ENCODE measurements at regions not wholly inside any gene's neighbourhood (a gene's known extent, or its start where the extent isn't known, plus 50 kb on each side); places are given as distances from the start of the nearest gene placed in this dataset.

- no peak for DNase-seq (ENCODE audit: low spot score)
- in situ Hi-C loops (cut with HindIII; ENCODE audit: low sequenced_read_pairs), result no loop called here
Measured at GRCh38 chr7:144957998-144958397, 122.1 kb upstream of the TPK1 start.

DNA sequence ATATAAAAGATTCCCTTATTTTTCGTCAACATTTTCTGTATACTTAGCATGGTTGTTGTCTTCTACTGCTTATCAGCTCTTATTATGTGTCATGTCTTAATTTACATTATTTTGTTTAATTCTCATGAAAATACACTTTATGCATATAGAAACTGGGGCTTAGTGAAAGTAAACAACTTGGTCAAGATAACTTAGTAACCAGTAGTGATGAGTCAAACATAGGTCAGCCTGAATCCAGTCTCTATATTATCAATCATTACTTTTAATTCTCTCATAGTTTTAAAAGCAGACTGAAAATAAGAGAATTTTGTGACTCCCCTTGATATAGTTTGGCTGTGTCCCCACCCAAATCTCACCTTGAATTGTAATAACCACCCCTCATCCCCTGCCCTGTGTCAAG, 119.6 kb upstream of the TPK1 start:
- in situ Hi-C loops (cut with HindIII; ENCODE audit: low sequenced_read_pairs), result no loop called here
- no peak for DNase-seq (ENCODE audit: low spot score)

DNA sequence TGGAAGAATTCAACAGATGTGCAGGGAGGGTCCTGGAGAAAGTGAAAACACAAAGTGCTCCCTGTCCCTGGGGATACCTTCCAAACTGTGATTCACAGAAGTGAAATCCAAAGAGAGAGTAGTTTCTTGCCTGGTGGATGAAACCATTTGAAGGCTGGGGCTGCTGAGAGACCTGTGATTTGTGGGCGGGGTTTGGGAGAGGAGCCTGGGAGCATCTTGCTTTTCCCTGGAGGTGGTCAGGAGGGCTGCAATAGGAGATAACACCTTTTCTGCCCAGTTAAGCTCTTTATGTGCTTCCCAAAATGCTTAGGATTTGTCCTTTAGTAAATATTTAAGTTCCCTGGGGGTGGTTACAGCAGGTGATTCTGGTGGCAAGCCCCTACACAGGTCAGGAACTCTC, 105.3 kb upstream of the TPK1 start:
- in situ Hi-C loops (cut with HindIII; ENCODE audit: low sequenced_read_pairs), result no loop called here
- DNase-seq (ENCODE audit: low spot score), result no peak

DNA sequence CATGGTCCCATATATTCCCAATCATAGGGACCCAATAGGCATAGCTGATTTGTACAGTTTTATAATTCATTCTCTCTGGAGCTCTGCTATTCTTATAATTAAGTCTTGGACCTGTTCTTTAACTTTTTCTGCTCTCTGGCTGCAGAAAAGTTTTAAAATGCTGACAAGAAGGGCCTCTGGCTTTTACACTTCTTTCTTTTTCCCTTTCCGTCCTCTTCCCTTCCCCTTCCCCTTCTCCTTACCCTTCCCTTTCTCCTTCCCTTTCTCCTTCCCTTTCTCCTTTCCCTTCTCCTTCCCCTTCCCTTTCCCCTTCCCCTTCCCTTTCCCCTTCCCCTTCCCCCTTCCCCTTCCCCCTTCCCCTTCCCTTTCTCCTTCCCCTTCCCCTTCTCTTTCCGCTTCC, 101.3 kb upstream of the TPK1 start:
- in situ Hi-C loops (cut with HindIII; ENCODE audit: low sequenced_read_pairs), result no loop called here
- DNase-seq (ENCODE audit: low spot score), result no peak

DNA sequence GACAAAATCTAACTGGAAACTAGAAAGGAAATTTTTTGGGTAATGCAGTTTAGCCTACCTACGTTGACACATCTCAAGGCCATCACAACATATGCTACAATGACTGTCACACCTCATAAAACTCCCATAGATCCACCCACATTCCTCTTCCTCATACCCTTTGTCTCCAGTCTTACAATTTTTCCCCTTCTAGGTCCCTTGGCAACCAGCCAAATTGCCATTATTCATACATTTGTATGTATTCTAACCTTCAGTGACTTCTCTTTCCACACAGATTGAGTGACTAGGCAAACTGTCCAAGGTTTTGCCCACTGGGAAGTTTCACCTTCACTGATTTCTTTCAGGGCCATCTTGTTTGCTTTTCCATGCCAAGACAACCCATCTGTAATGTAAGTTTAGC, 100.5 kb upstream of the TPK1 start:
- in situ Hi-C loops (cut with HindIII; ENCODE audit: low sequenced_read_pairs), result no loop called here
- DNase-seq (ENCODE audit: low spot score), result no peak

- no peak for DNase-seq (ENCODE audit: low spot score)
- in situ Hi-C loops (cut with HindIII; ENCODE audit: low sequenced_read_pairs), result no loop called here
Measured at GRCh38 chr7:144910411-144910810, 74.6 kb upstream of the TPK1 start.

GRCh38 chr7:144908943-144909556, 73.2 kb upstream of the TPK1 start:
- in situ Hi-C loops (cut with HindIII; ENCODE audit: low sequenced_read_pairs), result no loop called here
- no peak for DNase-seq (ENCODE audit: low spot score)

DNA sequence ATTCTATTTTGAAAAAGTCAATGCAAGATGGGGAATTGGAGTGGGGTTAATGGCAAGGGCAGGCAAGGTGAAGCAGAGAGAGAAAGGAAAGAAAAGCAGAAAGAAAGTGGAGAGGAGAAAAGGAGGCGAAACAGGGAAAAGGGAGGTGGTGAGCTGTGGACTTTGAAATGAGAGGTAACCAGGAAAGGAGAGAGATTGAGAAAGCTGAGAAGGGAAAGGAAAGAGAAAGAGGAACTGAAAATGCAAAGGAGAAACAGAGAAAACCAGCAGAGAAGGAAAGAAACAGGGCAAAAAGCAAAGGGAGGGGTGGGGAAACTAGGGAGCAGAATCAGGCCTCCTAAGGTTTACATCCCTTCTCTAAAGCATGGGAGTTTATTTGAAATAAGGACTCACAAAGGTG, 72.5 kb upstream of the TPK1 start:
- in situ Hi-C loops (cut with HindIII; ENCODE audit: low sequenced_read_pairs), result no loop called here
- no peak for DNase-seq (ENCODE audit: low spot score)

- no peak for DNase-seq (ENCODE audit: low spot score)
- in situ Hi-C loops (cut with HindIII; ENCODE audit: low sequenced_read_pairs), result no loop called here
Measured at GRCh38 chr7:144907577-144907976, 71.7 kb upstream of the TPK1 start.

GRCh38 chr7:144903201-144903600, 67.3 kb upstream of the TPK1 start:
- in situ Hi-C loops (cut with HindIII; ENCODE audit: low sequenced_read_pairs), result no loop called here
- DNase-seq (ENCODE audit: low spot score), result no peak

DNA sequence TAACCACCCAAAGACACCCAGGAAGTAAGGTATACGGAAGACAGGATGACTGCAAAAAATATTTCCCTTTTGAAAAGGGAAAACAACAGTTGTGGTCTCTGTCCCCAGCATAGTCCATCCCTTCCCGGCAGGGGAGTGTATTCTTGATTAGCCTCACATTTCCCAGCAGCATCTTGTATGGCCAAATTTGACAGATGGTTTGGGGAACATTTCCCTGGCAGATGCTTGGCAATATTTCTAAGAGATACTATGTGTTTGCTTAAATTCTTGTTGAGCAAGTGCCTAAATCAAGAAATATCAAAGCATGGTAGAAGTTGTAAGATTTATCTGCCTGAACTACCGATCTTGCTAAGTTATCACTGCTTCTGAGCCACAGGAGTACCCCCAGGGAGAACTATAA, 56.9 kb upstream of the TPK1 start:
- DNase-seq (ENCODE audit: low spot score), result no peak
- in situ Hi-C loops (cut with HindIII; ENCODE audit: low sequenced_read_pairs), result no loop called here
